ENCODE measurements at regions not wholly inside any gene's neighbourhood (a gene's known extent, or its start where the extent isn't known, plus 50 kb on each side); places are given as distances from the start of the nearest gene placed in this dataset.
A peak's percentile ranks its signal among the peaks of the same experiment; 100 is the strongest.

DNA sequence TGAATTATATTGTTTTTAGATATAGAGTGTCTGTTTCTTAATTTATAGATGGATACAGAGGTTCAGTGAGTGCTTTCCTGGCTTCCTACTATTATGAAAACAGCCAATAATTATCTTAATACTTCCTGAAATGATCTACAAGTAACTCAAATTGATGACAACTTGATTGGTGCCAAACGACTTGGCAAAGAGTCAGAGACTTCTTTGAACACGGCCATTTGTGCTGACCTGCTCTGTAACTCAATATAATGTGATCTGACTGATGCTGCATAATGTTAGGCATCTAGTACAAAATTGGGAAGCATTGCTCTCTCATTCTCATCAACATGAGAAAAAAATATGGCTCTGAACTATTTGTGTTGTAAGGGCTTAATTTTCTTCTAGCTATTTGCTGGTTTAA lies 193.9 kb downstream of the DIPK2A start:
- Histone ChIP-seq H3K9me3 (ENCODE audit: control insufficient read depth, insufficient read depth, low read depth, low read length) (no peaks in the 10 kb centered on the region), H3K27me3 (ENCODE audit: control insufficient read depth, insufficient read depth, low read length) (no peaks in the 10 kb centered on the region), H3K27ac (ENCODE audit: insufficient read depth, low read length) (no peak overlapping the region), H3K9ac (ENCODE audit: insufficient read depth, low read length) (no peak overlapping the region), H3K79me2 (ENCODE audit: control insufficient read depth, insufficient read depth, low read length) (no peaks in the 10 kb centered on the region), H4K20me1 (ENCODE audit: control insufficient read depth, extremely low read depth, insufficient read depth, low read length) (no peaks in the 10 kb centered on the region), H3K4me3 (replicated peaks in 1 of 4; ENCODE audit: control extremely low read depth in 1 of 4, insufficient read depth in 1 of 4, low read depth in 3 of 4, low read length in 4 of 4) (no peak overlapping the region), H3K36me3 (ENCODE audit: control insufficient read depth, insufficient read depth, low read length) (no peaks in the 10 kb centered on the region), H3K4me2 (ENCODE audit: extremely low read depth, insufficient read depth, low read length) (no peak overlapping the region), H3K4me1 (ENCODE audit: control insufficient read depth, extremely low read depth, insufficient read depth, low read length) (no peaks in the 10 kb centered on the region), H2AFZ (ENCODE audit: low read length) (no peak overlapping the region)
- DNase-seq (ENCODE audit: low read depth in 2 of 2), result no peak
- TF ChIP-seq EZH2 (IDR thresholded peaks at IDR 0.05; ENCODE audit: low read length, missing control alignments), result no peak
- TF ChIP-seq, protein P1, sequence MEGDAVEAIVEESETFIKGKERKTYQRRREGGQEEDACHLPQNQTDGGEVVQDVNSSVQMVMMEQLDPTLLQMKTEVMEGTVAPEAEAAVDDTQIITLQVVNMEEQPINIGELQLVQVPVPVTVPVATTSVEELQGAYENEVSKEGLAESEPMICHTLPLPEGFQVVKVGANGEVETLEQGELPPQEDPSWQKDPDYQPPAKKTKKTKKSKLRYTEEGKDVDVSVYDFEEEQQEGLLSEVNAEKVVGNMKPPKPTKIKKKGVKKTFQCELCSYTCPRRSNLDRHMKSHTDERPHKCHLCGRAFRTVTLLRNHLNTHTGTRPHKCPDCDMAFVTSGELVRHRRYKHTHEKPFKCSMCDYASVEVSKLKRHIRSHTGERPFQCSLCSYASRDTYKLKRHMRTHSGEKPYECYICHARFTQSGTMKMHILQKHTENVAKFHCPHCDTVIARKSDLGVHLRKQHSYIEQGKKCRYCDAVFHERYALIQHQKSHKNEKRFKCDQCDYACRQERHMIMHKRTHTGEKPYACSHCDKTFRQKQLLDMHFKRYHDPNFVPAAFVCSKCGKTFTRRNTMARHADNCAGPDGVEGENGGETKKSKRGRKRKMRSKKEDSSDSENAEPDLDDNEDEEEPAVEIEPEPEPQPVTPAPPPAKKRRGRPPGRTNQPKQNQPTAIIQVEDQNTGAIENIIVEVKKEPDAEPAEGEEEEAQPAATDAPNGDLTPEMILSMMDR (conservative IDR thresholded peaks at IDR 0.05 in 1 of 2, IDR thresholded peaks at IDR 0.05 in 1 of 2; ENCODE audit: low read depth in 1 of 2, low read length in 2 of 2), result no peak

DNA sequence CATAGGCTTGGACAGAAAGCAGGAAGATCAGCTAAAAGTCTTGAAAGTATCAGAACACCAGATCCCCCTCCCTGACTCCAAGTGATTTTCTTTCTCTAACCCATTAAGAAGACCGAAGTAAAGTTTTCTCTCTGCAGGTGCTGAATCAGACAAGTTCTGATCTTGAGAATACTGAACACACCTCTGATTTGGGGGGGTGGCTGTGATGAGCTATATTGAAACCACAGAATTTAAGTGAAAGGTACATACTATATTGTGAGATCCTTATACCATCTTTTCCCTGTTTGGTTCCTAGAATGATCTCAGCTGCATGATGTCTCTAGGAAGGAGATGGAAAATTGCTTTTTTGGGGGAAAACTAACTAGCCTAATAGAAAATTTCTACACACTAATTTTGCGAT lies 196.0 kb downstream of the DIPK2A start:
- H3K9ac ChIP-seq (ENCODE audit: insufficient read depth, low read length), result no peak overlapping the region
- no peaks in the 10 kb centered on the region for H3K9me3 ChIP-seq (ENCODE audit: control insufficient read depth, insufficient read depth, low read depth, low read length)
- no peak overlapping the region for H3K27ac ChIP-seq (ENCODE audit: insufficient read depth, low read length)
- TF ChIP-seq, protein P1 (conservative IDR thresholded peaks at IDR 0.05 in 1 of 2, IDR thresholded peaks at IDR 0.05 in 1 of 2; ENCODE audit: low read depth in 1 of 2, low read length in 2 of 2), result no peak
- no peak for TF ChIP-seq EZH2 (IDR thresholded peaks at IDR 0.05; ENCODE audit: low read length, missing control alignments)
- no peak overlapping the region for H3K4me2 ChIP-seq (ENCODE audit: extremely low read depth, insufficient read depth, low read length)
- H3K79me2 ChIP-seq (ENCODE audit: control insufficient read depth, insufficient read depth, low read length), result no peaks in the 10 kb centered on the region
- DNase-seq (ENCODE audit: low read depth in 2 of 2), result no peak
- H3K4me3 ChIP-seq (replicated peaks in 1 of 4; ENCODE audit: control extremely low read depth in 1 of 4, insufficient read depth in 1 of 4, low read depth in 3 of 4, low read length in 4 of 4), result no peak overlapping the region
- no peaks in the 10 kb centered on the region for H3K4me1 ChIP-seq (ENCODE audit: control insufficient read depth, extremely low read depth, insufficient read depth, low read length)
- no peak overlapping the region for H2AFZ ChIP-seq (ENCODE audit: low read length)
- H3K27me3 ChIP-seq (ENCODE audit: control insufficient read depth, insufficient read depth, low read length), result no peaks in the 10 kb centered on the region
- no peaks in the 10 kb centered on the region for H4K20me1 ChIP-seq (ENCODE audit: control insufficient read depth, extremely low read depth, insufficient read depth, low read length)
- H3K36me3 ChIP-seq (ENCODE audit: control insufficient read depth, insufficient read depth, low read length), result no peaks in the 10 kb centered on the region

DNA sequence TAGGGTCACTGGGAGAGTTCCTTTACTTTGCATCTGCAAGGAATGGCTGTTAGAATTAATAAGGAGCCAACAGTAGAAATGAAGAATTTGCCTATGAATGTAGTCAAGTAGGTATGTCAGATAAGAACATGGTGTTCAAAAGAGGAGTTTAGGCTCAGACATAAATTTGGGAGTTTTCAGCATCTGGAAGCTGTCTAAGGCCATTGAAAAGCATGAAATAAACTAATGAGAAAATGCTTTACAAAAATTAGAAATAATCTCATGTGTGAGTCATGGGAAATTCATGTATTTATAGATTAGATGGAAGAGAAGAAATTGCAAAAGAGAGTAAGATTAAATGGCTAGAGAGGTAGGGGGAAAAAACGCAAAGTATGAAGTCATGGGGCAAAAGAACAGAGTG lies 201.9 kb downstream of the DIPK2A start:
- DNase-seq (ENCODE audit: low read depth in 2 of 2), result peak in 1 of 2 donors; percentile 26
- Histone ChIP-seq H3K79me2 (ENCODE audit: control insufficient read depth, insufficient read depth, low read length) (no peaks in the 10 kb centered on the region), H3K27ac (ENCODE audit: insufficient read depth, low read length) (no peak overlapping the region), H3K4me3 (replicated peaks in 1 of 4; ENCODE audit: control extremely low read depth in 1 of 4, insufficient read depth in 1 of 4, low read depth in 3 of 4, low read length in 4 of 4) (no peak overlapping the region), H3K4me2 (ENCODE audit: extremely low read depth, insufficient read depth, low read length) (no peak overlapping the region), H3K9ac (ENCODE audit: insufficient read depth, low read length) (no peak overlapping the region), H3K27me3 (ENCODE audit: control insufficient read depth, insufficient read depth, low read length) (no peaks in the 10 kb centered on the region), H2AFZ (ENCODE audit: low read length) (no peak overlapping the region), H3K9me3 (ENCODE audit: control insufficient read depth, insufficient read depth, low read depth, low read length) (no peaks in the 10 kb centered on the region), H3K36me3 (ENCODE audit: control insufficient read depth, insufficient read depth, low read length) (no peaks in the 10 kb centered on the region), H4K20me1 (ENCODE audit: control insufficient read depth, extremely low read depth, insufficient read depth, low read length) (no peaks in the 10 kb centered on the region), H3K4me1 (ENCODE audit: control insufficient read depth, extremely low read depth, insufficient read depth, low read length) (no peaks in the 10 kb centered on the region)
- no peak for TF ChIP-seq EZH2 (IDR thresholded peaks at IDR 0.05; ENCODE audit: low read length, missing control alignments)
- TF ChIP-seq, protein P1 (conservative IDR thresholded peaks at IDR 0.05 in 1 of 2, IDR thresholded peaks at IDR 0.05 in 1 of 2; ENCODE audit: low read depth in 1 of 2, low read length in 2 of 2), result no peak
